Psoas muscle (tissue), 7 donors: ENCODE measurements at regions not wholly inside any gene's neighbourhood (a gene's known extent, or its start where the extent isn't known, plus 50 kb on each side); places are given as distances from the start of the nearest gene placed in this dataset.

ENCODE experiments used
- ATAC-seq, 4 donors: fragments of 200-7000 bp; cut with Tn5 transposase; one replicate each; pipeline ENCODE4 v1.9.1; 2020; ENCODE audit warnings: moderate library complexity in 3 of 4, mild to moderate bottlenecking in 2 of 4
- DNase-seq, 2 donors: peaks; one replicate each; pipeline ENCODE4 v3.0.0-alpha.2; 2020
- H3K27ac ChIP-seq: fragments of 200-600 bp; one replicate; pipeline ENCODE4 v1.8.0; 2022
- H3K27me3 ChIP-seq, 3 donors: fragments of 200-600 bp in 1 of 3; one replicate each; pipeline versions ENCODE4 v1.6.1 to v1.8.0; 2013 to 2022; ENCODE audit warnings: low read length in 2 of 3, mild to moderate bottlenecking in 2 of 3, moderate library complexity in 1 of 3; ENCODE audit not compliant: insufficient read depth in 3 of 3
- H3K36me3 ChIP-seq, 2 donors: fragments of 200-600 bp in 1 of 2; one replicate each; pipeline versions ENCODE4 v1.6.1 to v1.8.0; 2013 to 2022; ENCODE audit warnings: low read depth in 1 of 2, mild to moderate bottlenecking in 1 of 2, moderate library complexity in 1 of 2; ENCODE audit not compliant: insufficient read depth in 1 of 2
- H3K4me1 ChIP-seq: fragments of 200-600 bp; one replicate; pipeline ENCODE4 v1.8.0; 2022
- H3K4me3 ChIP-seq: fragments of 200-600 bp; one replicate; pipeline ENCODE4 v1.8.0; 2022; ENCODE audit warnings: mild to moderate bottlenecking
- H3K9me3 ChIP-seq: fragments of 200-600 bp; one replicate; pipeline ENCODE4 v1.8.0; 2022
- CTCF ChIP-seq: fragments of 200-600 bp; IDR thresholded peaks from one replicate; pipeline ENCODE4 v1.8.0; 2022; ENCODE audit warnings: antibody characterized with exemption
- WGBS, 3 donors: extraction: QIAGEN DNeasy Blood & Tissue Kit; methylation state at CpG; one replicate each; pipeline versions ENCODE4 v1.1.6 to v1.1.7; 2013; 5-methylcytosine and 5-hydroxymethylcytosine counted together
- intact Hi-C, 2 donors: fragments of 100-400 bp; cut with DNase I; formaldehyde crosslinking; loops; one replicate each; pipeline versions ENCODE4 v1.11.0 to v1.14.2; 2022
- donor health status: healthy with polysubstance abuse.
- donor health status: DM: no; HTN: no; CAD: no; lungs with moderate emphysema.
- donor health status: Bipolar disorder and iron deficiency.
- donor health status: healthy.
- donor health status: DM: yes; HTN: yes; CAD: no.
- donor health status: DM: no; HTN: no; CAD: no.
- donor health status: DM: yes; HTN: yes; CAD: no.

- Histone ChIP-seq H3K27me3 (no peaks in the 10 kb centered on the region), H3K4me1 (no peaks in the 10 kb centered on the region), H3K9me3 (no peaks in the 10 kb centered on the region), H3K4me3 (no peak overlapping the region), H3K27ac (no peak overlapping the region), H3K36me3 (no peaks in the 10 kb centered on the region)
- no peak for TF ChIP-seq CTCF
- ATAC-seq = no peak
- 95 to 96% (median 96%) methylated on average over 3 of the region's 3 CpGs for WGBS, 3 donors
- intact Hi-C loops = no loop called here
- DNase-seq = no peak
These were observed 91.5 kb upstream of the HIVEP1 start for GRCh38 chr6:11920566-11920965.

GRCh38 chr6:11919771-11920440 is 92.2 kb upstream of the HIVEP1 start:
- DNase-seq (no peak), ATAC-seq (no peak)
- 89 to 91% (median 91%) methylated on average over 8 of the region's 8 CpGs for WGBS, 3 donors
- no peaks in the 10 kb centered on the region for H3K4me1 ChIP-seq
- H3K36me3 ChIP-seq = no peaks in the 10 kb centered on the region
- intact Hi-C loops = no loop called here
- H3K9me3 ChIP-seq = no peaks in the 10 kb centered on the region
- no peak overlapping the region for H3K27ac ChIP-seq
- H3K4me3 ChIP-seq = no peak overlapping the region
- no peaks in the 10 kb centered on the region for H3K27me3 ChIP-seq
- no peak for TF ChIP-seq CTCF

- no peak for TF ChIP-seq CTCF
- H3K4me1 ChIP-seq = no peaks in the 10 kb centered on the region
- no peaks in the 10 kb centered on the region for H3K27me3 ChIP-seq
- no peak for ATAC-seq
- DNase-seq = no peak
- no peak overlapping the region for H3K4me3 ChIP-seq
- intact Hi-C loops = no loop called here
- H3K36me3 ChIP-seq = no peaks in the 10 kb centered on the region
- H3K27ac ChIP-seq = no peak overlapping the region
- 42 to 60% (median 45%) methylated on average over 9 of the region's 9 CpGs for WGBS, 3 donors
- no peaks in the 10 kb centered on the region for H3K9me3 ChIP-seq
These were observed 93.1 kb upstream of the HIVEP1 start for GRCh38 chr6:11918739-11919605.

- no peak for ATAC-seq
- intact Hi-C loops = no loop called here
- H3K27ac ChIP-seq = no peak overlapping the region
- no peaks in the 10 kb centered on the region for H3K9me3 ChIP-seq
- no peak for TF ChIP-seq CTCF
- no peaks in the 10 kb centered on the region for H3K27me3 ChIP-seq
- no peaks in the 10 kb centered on the region for H3K4me1 ChIP-seq
- WGBS, 3 donors = 41 to 48% (median 47%) methylated on average over 9 of the region's 9 CpGs
- DNase-seq = no peak
- H3K36me3 ChIP-seq = no peaks in the 10 kb centered on the region
- no peak overlapping the region for H3K4me3 ChIP-seq
These were observed 94.0 kb upstream of the HIVEP1 start for GRCh38 chr6:11917951-11918738.
